Limb (tissue), 2 donors: ENCODE measurements at regions not wholly inside any gene's neighbourhood (a gene's known extent, or its start where the extent isn't known, plus 50 kb on each side); places are given as distances from the start of the nearest gene placed in this dataset.
"Not testable (repeated sequence)": the region's sequence is repeated elsewhere in the genome, so short reads cannot be mapped to it uniquely, and the experiment has no call there.

Source experiments
- DNase-seq, 2 donors: peaks; one replicate each; pipeline ENCODE4 v3.0.0-alpha.2; 2016; ENCODE audit errors: extremely low spot score in 2 of 2

GRCh38 chr15:23913635-23914034, 226.5 kb upstream of the NDN start:
- no peak for DNase-seq

GRCh38 chr15:23924686-23925085, 237.6 kb upstream of the NDN start:
- no peak for DNase-seq

GRCh38 chr15:23954931-23955330, 267.8 kb upstream of the NDN start:
- no peak for DNase-seq

- no peak for DNase-seq
These were observed 296.6 kb upstream of the NDN start for GRCh38 chr15:23983500-23984259.

- no peak for DNase-seq
These were observed 307.2 kb upstream of the NDN start for GRCh38 chr15:23994273-23994672.

GRCh38 chr15:23998056-23998455, 311.0 kb upstream of the NDN start:
- no peak for DNase-seq

- DNase-seq: no peak
These were observed 321.4 kb upstream of the NDN start for GRCh38 chr15:24008476-24008875.

- DNase-seq: no peak
These were observed 330.4 kb upstream of the NDN start for GRCh38 chr15:24017470-24017869.

- no peak for DNase-seq
These were observed 352.6 kb upstream of the NDN start for GRCh38 chr15:24039683-24040082.

- no peak for DNase-seq
These were observed 367.6 kb upstream of the NDN start for GRCh38 chr15:24054547-24055245.

GRCh38 chr15:24067733-24068501, 380.8 kb upstream of the NDN start:
- DNase-seq: peak in 1 of 2 donors; percentile 3

- no peak for DNase-seq
These were observed 388.4 kb upstream of the NDN start for GRCh38 chr15:24075420-24076089.

- no peak for DNase-seq
These were observed 389.1 kb upstream of the NDN start for GRCh38 chr15:24076090-24076784.

- no peak for DNase-seq
These were observed 391.4 kb upstream of the NDN start for GRCh38 chr15:24078310-24079029.

- not testable (repeated sequence) for DNase-seq
These were observed 401.8 kb upstream of the NDN start for GRCh38 chr15:24088941-24089340.

- not testable (repeated sequence) for DNase-seq
These were observed 414.4 kb upstream of the NDN start for GRCh38 chr15:24101503-24101902.

- not testable (repeated sequence) for DNase-seq
These were observed 420.4 kb upstream of the NDN start for GRCh38 chr15:24107524-24107923.

GRCh38 chr15:24107948-24108347, 420.8 kb upstream of the NDN start:
- not testable (repeated sequence) for DNase-seq

GRCh38 chr15:24108349-24108748, 421.2 kb upstream of the NDN start:
- not testable (repeated sequence) for DNase-seq

GRCh38 chr15:24139622-24140021, 452.5 kb upstream of the NDN start:
- not testable (repeated sequence) for DNase-seq
